Loucy (cell line): ENCODE measurements at regions not wholly inside any gene's neighbourhood (a gene's known extent, or its start where the extent isn't known, plus 50 kb on each side); places are given as distances from the start of the nearest gene placed in this dataset.

Source experiments
- H2AFZ ChIP-seq: fragments of 200-600 bp; sonication (generic); 2 replicates; pipeline ENCODE4 v1.6.0; 2016; ENCODE audit warnings: antibody characterized with exemption, mild to moderate bottlenecking, low read length, moderate library complexity
- H3F3A ChIP-seq: fragments of 200-600 bp; 2 replicates; pipeline ENCODE4 v1.6.0; 2016; ENCODE audit warnings: antibody characterized with exemption, low read depth, mild to moderate bottlenecking
- H3K27me3 ChIP-seq: fragments of 200-600 bp; sonication (generic); 2 replicates; pipeline ENCODE4 v1.6.1; 2014; ENCODE audit warnings: low read length, mild to moderate bottlenecking; ENCODE audit not compliant: insufficient read depth, poor library complexity, severe bottlenecking
- H3K36me3 ChIP-seq: fragments of 200-600 bp; sonication (generic); 2 replicates; pipeline ENCODE4 v1.6.1; 2016; ENCODE audit warnings: low read length; ENCODE audit not compliant: insufficient read depth
- H3K4me1 ChIP-seq: fragments of 200-600 bp; sonication (generic); 2 replicates; pipeline ENCODE4 v1.5.1; 2014; ENCODE audit warnings: low read length, mild to moderate bottlenecking; ENCODE audit not compliant: insufficient read depth, poor library complexity, severe bottlenecking
- H3K4me2 ChIP-seq: fragments of 200-600 bp; sonication (generic); 2 replicates; pipeline ENCODE4 v1.6.0; 2014; ENCODE audit warnings: antibody characterized with exemption, low read length, low read depth, mild to moderate bottlenecking; ENCODE audit not compliant: poor library complexity, severe bottlenecking
- H3K4me3 ChIP-seq: fragments of 200-600 bp; sonication (generic); 2 replicates; pipeline ENCODE4 v1.5.1; 2014; ENCODE audit warnings: low read length, mild to moderate bottlenecking, mixed read lengths; ENCODE audit not compliant: poor library complexity, severe bottlenecking
- H3K79me2 ChIP-seq: fragments of 200-600 bp; sonication (generic); 2 replicates; pipeline ENCODE4 v1.6.1; 2014; ENCODE audit warnings: low read length; ENCODE audit not compliant: insufficient read depth
- H3K9ac ChIP-seq: fragments of 200-600 bp; sonication (generic); 2 replicates; pipeline ENCODE4 v1.6.0; 2014; ENCODE audit warnings: mild to moderate bottlenecking, low read depth, low read length, moderate library complexity; ENCODE audit not compliant: poor library complexity, severe bottlenecking
- H3K9me2 ChIP-seq: fragments of 200-600 bp; sonication (generic); replicated peaks from 2 replicates; pipeline ENCODE4 v1.6.1; 2016; ENCODE audit warnings: low read depth, low read length, mixed read lengths
- H3K9me3 ChIP-seq: fragments of 200-600 bp; sonication (generic); 2 replicates; pipeline ENCODE4 v1.6.1; 2014; ENCODE audit warnings: mild to moderate bottlenecking, antibody characterized with exemption, low read length, low read depth; ENCODE audit not compliant: insufficient read depth
- H4K20me1 ChIP-seq: fragments of 200-600 bp; sonication (generic); 2 replicates; pipeline ENCODE4 v1.6.0; 2014; ENCODE audit warnings: antibody characterized with exemption, low read length, mild to moderate bottlenecking; ENCODE audit not compliant: insufficient read depth, poor library complexity, severe bottlenecking
- CTCF ChIP-seq: fragments of 200-600 bp; sonication (generic); conservative IDR thresholded peaks from 2 replicates; pipeline ENCODE4 v1.5.1; 2014; ENCODE audit warnings: mild to moderate bottlenecking, antibody characterized with exemption, low read length
- EZH2phosphoT487 ChIP-seq: fragments of 200-600 bp; IDR thresholded peaks from 2 replicates; pipeline ENCODE4 v1.6.1; 2018; ENCODE audit warnings: antibody characterized with exemption, mild to moderate bottlenecking, moderate library complexity, borderline replicate concordance

- H3K27me3 ChIP-seq: no peaks in the 10 kb centered on the region
- H3K36me3 ChIP-seq: no peaks in the 10 kb centered on the region
- H3K9ac ChIP-seq: no peak overlapping the region
- H2AFZ ChIP-seq: no peak overlapping the region
- no peaks in the 10 kb centered on the region for H3K4me1 ChIP-seq
- no peaks in the 10 kb centered on the region for H3K9me2 ChIP-seq
- no peak overlapping the region for H3K4me3 ChIP-seq
- no peak for TF ChIP-seq EZH2phosphoT487
- no peak for TF ChIP-seq CTCF
- no peaks in the 10 kb centered on the region for H3K79me2 ChIP-seq
- H4K20me1 ChIP-seq: no peaks in the 10 kb centered on the region
- no peak overlapping the region for H3K4me2 ChIP-seq
- H3F3A ChIP-seq: no peaks in the 10 kb centered on the region
- H3K9me3 ChIP-seq: peaks cover 7% of the 10 kb centered on the region; the same call in 1 of the 2 replicates
These were observed 85.2 kb upstream of the POU3F3 start for GRCh38 chr2:104768694-104769093.

- no peaks in the 10 kb centered on the region for H3K79me2 ChIP-seq
- H3K27me3 ChIP-seq: no peaks in the 10 kb centered on the region
- H3F3A ChIP-seq: no peaks in the 10 kb centered on the region
- H3K4me2 ChIP-seq: no peak overlapping the region
- H4K20me1 ChIP-seq: no peaks in the 10 kb centered on the region
- H3K9me3 ChIP-seq: peaks cover 7% of the 10 kb centered on the region; the same call in 1 of the 2 replicates
- H3K36me3 ChIP-seq: no peaks in the 10 kb centered on the region
- H3K4me3 ChIP-seq: no peak overlapping the region
- no peaks in the 10 kb centered on the region for H3K9me2 ChIP-seq
- no peak for TF ChIP-seq CTCF
- H2AFZ ChIP-seq: no peak overlapping the region
- H3K4me1 ChIP-seq: no peaks in the 10 kb centered on the region
- no peak overlapping the region for H3K9ac ChIP-seq
These were observed 84.8 kb upstream of the POU3F3 start for GRCh38 chr2:104769096-104769495.

- no peaks in the 10 kb centered on the region for H3K9me2 ChIP-seq
- no peaks in the 10 kb centered on the region for H3K4me1 ChIP-seq
- H3K79me2 ChIP-seq: no peaks in the 10 kb centered on the region
- H4K20me1 ChIP-seq: no peaks in the 10 kb centered on the region
- H3K4me2 ChIP-seq: no peak overlapping the region
- no peaks in the 10 kb centered on the region for H3F3A ChIP-seq
- H3K4me3 ChIP-seq: no peak overlapping the region
- peaks cover 7% of the 10 kb centered on the region; the same call in 1 of the 2 replicates for H3K9me3 ChIP-seq
- TF ChIP-seq CTCF (no peak), EZH2phosphoT487 (no peak)
- no peaks in the 10 kb centered on the region for H3K36me3 ChIP-seq
- H3K9ac ChIP-seq: no peak overlapping the region
- H3K27me3 ChIP-seq: no peaks in the 10 kb centered on the region
- no peak overlapping the region for H2AFZ ChIP-seq
These were observed 80.9 kb upstream of the POU3F3 start for GRCh38 chr2:104772996-104773395.
